ENCODE measurements at regions not wholly inside any gene's neighbourhood (a gene's known extent, or its start where the extent isn't known, plus 50 kb on each side); places are given as distances from the start of the nearest gene placed in this dataset.

GRCh38 chr10:107427016-107427415, 262.5 kb upstream of the SORCS1 start:
- H3K27me3 ChIP-seq, result no peaks in the 10 kb centered on the region
- H3K4me1 ChIP-seq, result no peaks in the 10 kb centered on the region
- DNase-seq, result no peak
- H3K4me3 ChIP-seq, result no peak overlapping the region
- no peak for TF ChIP-seq POLR2A (IDR thresholded peaks at IDR 0.05)
- TF ChIP-seq EP300 (IDR thresholded peaks at IDR 0.05), result no peak
- H3K36me3 ChIP-seq, result no peaks in the 10 kb centered on the region
- no peaks in the 10 kb centered on the region for H3K9me3 ChIP-seq
- intact Hi-C loops (cut with DNase I), result no loop called here
- no peak overlapping the region for H3K27ac ChIP-seq
- WGBS, 2 donors, result 88 to 89% methylated on average over 5 of the region's 5 CpGs

- 68 to 75% methylated on average over 9 of the region's 9 CpGs for WGBS, 2 donors
- no peak for DNase-seq
- Histone ChIP-seq H3K4me3 (no peak overlapping the region), H3K9me3 (no peaks in the 10 kb centered on the region), H3K36me3 (no peaks in the 10 kb centered on the region), H3K4me1 (no peaks in the 10 kb centered on the region), H3K27me3 (no peaks in the 10 kb centered on the region), H3K27ac (peak overlapping the region; percentile 8 to 38 (median 25))
- intact Hi-C loops (cut with DNase I), result no loop called here
- no peak for TF ChIP-seq CTCF (IDR thresholded peaks at IDR 0.05)
- no peak for TF ChIP-seq POLR2A (IDR thresholded peaks at IDR 0.05)
- no peak for TF ChIP-seq EP300 (IDR thresholded peaks at IDR 0.05)
- no peak for TF ChIP-seq POLR2AphosphoS5 (IDR thresholded peaks at IDR 0.05)
Observed at GRCh38 chr10:107425931-107426553, 261.5 kb upstream of the SORCS1 start.

- WGBS, 2 donors, result 82 to 89% methylated on average over 5 of the region's 5 CpGs
- intact Hi-C loops (cut with DNase I), result no loop called here
- no peak for TF ChIP-seq POLR2A (IDR thresholded peaks at IDR 0.05)
- TF ChIP-seq CTCF (IDR thresholded peaks at IDR 0.05), result no peak
- TF ChIP-seq EP300 (IDR thresholded peaks at IDR 0.05), result no peak
Observed at GRCh38 chr10:107424628-107425027, 260.1 kb upstream of the SORCS1 start.

GRCh38 chr10:107423903-107424302, 259.4 kb upstream of the SORCS1 start:
- TF ChIP-seq CTCF (IDR thresholded peaks at IDR 0.05), result no peak
- TF ChIP-seq POLR2A (IDR thresholded peaks at IDR 0.05), result no peak
- TF ChIP-seq POLR2AphosphoS5 (IDR thresholded peaks at IDR 0.05), result no peak
- no peak for TF ChIP-seq EP300 (IDR thresholded peaks at IDR 0.05)
- WGBS, 2 donors, result 30 to 59% methylated on average over 3 of the region's 3 CpGs
- Histone ChIP-seq H3K27ac (no peak overlapping the region), H3K4me3 (no peak overlapping the region), H3K27me3 (no peaks in the 10 kb centered on the region), H3K36me3 (no peaks in the 10 kb centered on the region), H3K4me1 (peaks cover 0 to 5% (median 0%) of the 10 kb centered on the region in 4 donors), H3K9me3 (no peaks in the 10 kb centered on the region)
- DNase-seq, result no peak
- intact Hi-C loops (cut with DNase I), result no loop called here

More at GRCh38 chr10:107424628-107425027, 260.1 kb upstream of the SORCS1 start:
- Histone ChIP-seq H3K4me1 (peaks cover 0 to under 1% (median 0%) of the 10 kb centered on the region in 4 donors), H3K27ac (peak overlapping the region in 1 of 4 donors; percentile 38), H3K4me3 (no peak overlapping the region), H3K27me3 (no peaks in the 10 kb centered on the region), H3K9me3 (no peaks in the 10 kb centered on the region), H3K36me3 (no peaks in the 10 kb centered on the region)
- no peak for DNase-seq

GRCh38 chr10:107422681-107423080, 258.2 kb upstream of the SORCS1 start:
- Histone ChIP-seq H3K27ac (no peak overlapping the region), H3K27me3 (no peaks in the 10 kb centered on the region), H3K9me3 (no peaks in the 10 kb centered on the region), H3K4me3 (no peak overlapping the region), H3K36me3 (no peaks in the 10 kb centered on the region), H3K4me1 (peaks cover 0 to 5% (median 2%) of the 10 kb centered on the region in 4 donors)
- intact Hi-C loops (cut with DNase I), result no loop called here
- TF ChIP-seq EP300 (IDR thresholded peaks at IDR 0.05), result no peak
- no peak for TF ChIP-seq POLR2A (IDR thresholded peaks at IDR 0.05)
- TF ChIP-seq CTCF (IDR thresholded peaks at IDR 0.05), result no peak
- TF ChIP-seq POLR2AphosphoS5 (IDR thresholded peaks at IDR 0.05), result no peak
- WGBS, 2 donors, result 89 to 92% methylated on average over 2 of the region's 2 CpGs
- no peak for DNase-seq
